GM18508 (cell line): ENCODE measurements at regions not wholly inside any gene's neighbourhood (a gene's known extent, or its start where the extent isn't known, plus 50 kb on each side); places are given as distances from the start of the nearest gene placed in this dataset.

Experiments
- ATAC-seq: cut with Tn5 transposase; IDR thresholded peaks from one replicate; pipeline ENCODE4 v1.9.1; 2021; ENCODE audit warnings: moderate number of reproducible peaks; ENCODE audit not compliant: insufficient read depth, unreplicated experiment

DNA sequence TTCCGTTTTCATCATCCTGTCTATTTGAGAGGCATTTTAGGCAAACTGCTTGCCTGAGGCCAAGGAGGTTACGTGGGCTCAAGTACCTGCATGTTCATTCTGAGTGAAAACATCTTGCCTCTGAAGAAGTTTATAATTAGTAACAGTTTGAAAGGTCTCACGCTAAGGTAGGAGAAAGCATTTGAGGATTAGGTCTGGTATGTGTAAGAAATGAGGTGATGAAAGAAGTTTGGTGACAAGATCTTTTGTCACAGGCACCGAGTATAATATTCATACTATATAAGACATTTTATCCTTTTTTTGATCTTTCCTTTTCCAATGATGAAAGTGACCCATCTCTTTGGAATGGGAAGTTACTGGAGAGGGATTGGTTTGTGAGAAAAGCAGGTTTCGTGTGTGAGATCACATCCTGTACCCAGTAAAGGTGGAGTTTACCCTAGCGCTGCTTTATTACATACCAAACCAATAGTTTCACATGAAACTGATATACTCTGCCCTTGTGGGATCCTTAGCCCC lies 98.7 kb upstream of the PDC start:
- ATAC-seq, result no peak

DNA sequence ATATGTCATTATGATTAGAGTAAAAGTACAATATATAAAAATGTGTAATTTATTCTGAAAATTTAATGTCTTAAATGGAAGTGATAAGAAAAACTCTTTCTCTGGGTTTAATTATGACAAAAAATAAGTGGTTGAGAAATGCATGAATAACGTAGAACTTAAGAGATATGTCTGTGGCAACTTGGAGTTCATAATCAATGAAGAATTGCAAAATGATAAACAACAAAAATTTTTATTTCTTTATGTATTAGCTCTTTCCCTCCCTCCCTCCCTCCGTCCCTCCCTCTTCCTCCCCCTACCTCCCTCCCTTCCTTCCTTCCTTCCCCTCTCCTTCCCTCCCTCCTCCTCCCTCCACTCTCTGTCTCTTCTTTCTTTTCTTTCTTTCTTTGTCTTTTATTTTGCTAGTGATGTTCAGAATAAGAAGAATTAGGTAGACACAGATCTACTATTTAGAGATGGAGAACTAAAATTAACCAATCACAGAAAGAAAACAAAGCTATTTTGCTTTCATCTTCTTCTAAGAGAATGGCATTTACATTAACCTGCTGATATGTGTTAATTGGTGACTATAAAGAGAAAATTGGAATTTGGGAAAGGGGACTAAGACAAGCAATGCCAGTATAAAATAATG lies 96.3 kb upstream of the PDC start:
- no peak for ATAC-seq

DNA sequence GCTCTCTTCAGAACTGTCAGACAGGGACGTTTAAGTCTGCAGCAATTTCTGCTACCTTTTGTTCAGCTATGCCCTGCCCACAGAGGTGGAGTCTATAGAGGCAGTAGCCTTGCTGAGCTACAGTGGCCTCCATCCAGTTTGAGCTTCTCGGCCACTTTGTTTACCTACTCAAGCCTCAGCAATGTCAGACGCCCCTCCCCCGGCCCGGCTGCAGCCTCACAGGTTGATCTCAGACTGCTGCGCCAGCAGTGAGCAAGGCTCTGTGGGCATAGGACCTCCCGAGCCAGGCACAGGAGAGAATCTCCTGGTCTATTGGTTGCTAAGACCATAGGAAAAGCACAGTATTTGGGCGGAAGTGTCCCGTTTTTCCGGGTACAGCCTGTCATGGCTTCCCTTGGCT lies 89.9 kb upstream of the PDC start:
- ATAC-seq, result no peak

DNA sequence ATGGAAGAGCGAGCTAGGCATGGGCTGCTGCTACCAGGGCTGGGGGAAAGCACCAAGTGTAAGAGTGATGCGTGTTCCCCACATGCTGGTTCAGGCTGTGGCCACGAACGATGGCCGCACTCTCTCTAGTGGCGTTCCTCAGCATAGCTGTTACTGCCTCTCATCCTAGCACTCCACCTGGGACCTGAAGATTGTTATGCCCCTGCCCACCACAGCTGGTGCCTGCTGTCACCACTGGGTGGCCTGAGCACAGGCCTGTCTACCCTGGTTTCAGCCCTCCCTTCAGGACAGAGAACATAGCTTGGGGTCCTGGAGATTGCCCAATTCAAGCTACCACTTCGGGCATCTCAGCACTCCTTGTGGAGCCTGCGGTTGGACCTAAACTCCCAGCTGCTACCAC lies 80.1 kb upstream of the PDC start:
- ATAC-seq, result no peak

GRCh38 chr1:186540521-186540920 lies 79.6 kb upstream of the PDC start:
- ATAC-seq, result no peak

GRCh38 chr1:186536273-186536890 lies 75.5 kb upstream of the PDC start:
- ATAC-seq, result no peak

DNA sequence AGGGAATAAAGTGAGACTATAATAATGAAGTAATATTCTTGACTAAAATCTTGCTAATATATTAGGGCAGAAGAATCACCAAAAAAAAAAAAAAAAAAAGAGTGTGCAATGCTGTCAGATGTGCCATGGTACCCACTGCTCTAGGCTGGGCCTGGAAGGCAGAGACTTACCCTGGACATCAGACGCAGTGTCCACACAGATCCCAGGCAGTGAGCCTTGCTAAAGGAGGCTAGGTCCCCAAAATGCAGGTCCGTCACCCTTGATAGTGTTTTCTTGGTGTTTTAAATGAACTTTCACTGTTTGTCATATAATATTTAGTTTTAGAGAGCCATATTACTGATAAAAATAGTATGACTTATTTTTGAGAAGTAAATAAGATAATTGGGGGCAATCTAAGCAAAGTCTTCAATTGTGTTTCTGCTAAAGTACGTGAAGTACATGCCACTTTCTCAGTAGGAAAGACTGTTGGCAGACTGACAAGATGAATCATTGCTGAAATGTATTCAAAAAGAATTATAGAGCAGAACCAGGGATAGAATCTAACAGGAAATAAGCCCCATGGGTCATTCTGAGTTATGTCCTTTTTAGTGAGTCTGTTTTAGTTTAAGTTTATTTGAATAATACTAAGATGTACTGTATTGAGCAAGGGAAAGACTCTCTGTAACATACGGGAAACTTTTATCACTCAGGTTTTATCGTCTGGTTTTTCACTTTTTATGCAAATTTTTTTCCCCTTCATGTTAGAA lies 74.6 kb upstream of the PDC start:
- no peak for ATAC-seq

DNA sequence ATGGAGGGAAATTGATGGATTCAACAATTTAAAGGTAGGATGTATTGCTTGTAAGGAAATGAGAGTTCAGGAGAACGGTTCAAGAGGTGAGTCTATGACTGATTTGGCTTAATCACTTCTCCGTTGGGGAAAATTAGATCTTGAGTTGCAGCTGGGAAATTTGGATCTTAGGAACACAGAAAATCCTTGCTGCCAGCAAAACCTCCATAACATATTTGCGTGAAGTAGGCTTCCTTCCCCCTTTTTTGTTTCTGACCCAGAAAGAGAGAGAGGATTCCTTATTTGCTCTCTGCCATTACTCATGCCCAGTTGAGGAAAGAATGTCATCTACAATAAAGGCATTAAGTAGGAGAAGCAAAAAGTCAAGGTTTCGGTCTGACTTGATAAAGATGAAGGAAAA lies 73.5 kb upstream of the PDC start:
- ATAC-seq, result no peak

GRCh38 chr1:186532466-186532865 lies 71.6 kb upstream of the PDC start:
- no peak for ATAC-seq

DNA sequence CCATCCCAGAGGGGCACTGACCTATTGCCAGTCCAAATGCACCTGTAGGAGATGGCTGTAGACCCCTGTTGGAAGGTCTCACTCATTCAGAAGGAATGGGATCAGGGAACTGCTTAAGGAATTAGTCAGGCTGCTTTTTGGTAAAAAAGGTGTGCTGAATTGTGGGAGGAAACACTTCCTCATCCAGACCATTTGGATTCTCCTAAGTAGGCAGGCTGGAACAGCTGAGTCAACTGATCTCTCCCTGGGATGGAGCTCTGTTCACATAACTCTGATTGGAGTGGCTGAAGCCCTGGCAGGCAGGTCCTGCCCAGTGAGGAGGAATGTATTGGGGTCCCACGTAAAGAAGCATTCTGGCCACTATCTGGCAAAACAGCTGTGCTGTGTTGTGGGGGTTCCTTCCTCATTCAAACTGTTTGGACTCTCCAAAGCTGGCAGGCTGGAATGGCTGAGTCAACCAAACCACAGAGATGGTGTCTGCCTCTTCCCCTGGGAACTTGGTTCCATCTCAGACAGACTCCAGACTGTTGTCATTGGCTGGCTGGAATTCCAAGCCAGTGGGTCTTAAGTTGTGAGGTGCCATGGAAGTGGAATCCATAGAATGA lies 70.7 kb upstream of the PDC start:
- no peak for ATAC-seq

GRCh38 chr1:186530109-186530508 lies 69.2 kb upstream of the PDC start:
- ATAC-seq, result no peak

DNA sequence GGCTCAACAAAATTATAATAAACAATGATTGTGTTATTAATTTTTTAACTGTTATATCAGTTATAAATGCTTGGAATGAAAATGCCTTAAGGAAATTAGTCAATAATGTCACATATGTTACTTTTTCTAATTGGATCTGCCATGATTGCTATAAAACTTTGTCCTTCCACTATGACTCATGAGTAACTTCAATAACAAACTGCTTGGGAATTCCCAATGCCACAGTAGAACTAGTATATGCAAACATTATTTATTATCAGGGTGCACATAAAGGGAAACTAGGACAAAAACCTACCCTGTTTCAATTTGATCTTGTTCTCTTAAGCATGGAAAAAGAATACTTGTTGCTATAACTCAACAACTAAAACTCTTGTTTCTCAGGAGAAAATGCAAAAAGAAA lies 59.1 kb upstream of the PDC start:
- no peak for ATAC-seq

GRCh38 chr1:186518822-186519381 lies 58.0 kb upstream of the PDC start:
- peak; percentile 43 for ATAC-seq

- no peak for ATAC-seq
Measured at GRCh38 chr1:186518395-186518794, 57.5 kb upstream of the PDC start.

DNA sequence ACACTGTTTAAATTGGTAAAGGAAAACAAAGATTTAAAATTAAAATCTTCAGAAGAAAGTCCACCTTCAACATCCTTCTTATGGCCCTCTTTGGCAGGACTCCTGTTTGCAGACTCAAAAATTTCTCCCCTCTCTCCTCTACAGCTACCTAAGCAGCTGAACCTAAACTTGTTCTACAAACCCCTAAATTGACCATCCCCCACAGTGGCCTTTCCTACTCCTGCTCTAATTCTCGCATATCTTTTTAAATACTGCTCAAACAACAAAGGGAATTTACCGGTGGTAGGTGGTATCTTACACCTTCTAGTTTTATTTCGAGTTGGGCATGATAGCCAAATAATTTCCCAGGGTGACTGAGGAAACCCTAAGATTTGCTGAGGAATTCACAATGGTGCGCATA lies 53.5 kb upstream of the PDC start:
- ATAC-seq, result no peak

DNA sequence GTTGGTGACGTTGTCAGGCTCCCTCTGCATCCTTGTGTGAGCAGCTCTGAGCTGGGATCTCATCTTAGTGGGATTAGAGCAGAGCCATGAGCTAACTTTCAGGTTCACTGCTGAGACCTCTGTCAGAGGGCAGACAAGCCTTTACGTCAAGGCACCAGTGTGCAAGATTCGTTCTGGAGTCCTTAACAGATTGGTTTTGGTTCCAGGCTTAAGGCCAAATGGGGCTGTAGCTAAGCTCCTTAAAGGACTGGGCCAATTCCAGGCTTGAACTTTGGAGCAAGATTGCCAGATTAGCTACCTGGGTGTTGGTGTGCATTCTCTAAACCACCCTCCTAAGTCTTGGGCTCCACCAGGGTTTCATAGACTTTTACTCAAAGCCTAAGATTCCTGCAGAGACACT lies 52.6 kb upstream of the PDC start:
- no peak for ATAC-seq

DNA sequence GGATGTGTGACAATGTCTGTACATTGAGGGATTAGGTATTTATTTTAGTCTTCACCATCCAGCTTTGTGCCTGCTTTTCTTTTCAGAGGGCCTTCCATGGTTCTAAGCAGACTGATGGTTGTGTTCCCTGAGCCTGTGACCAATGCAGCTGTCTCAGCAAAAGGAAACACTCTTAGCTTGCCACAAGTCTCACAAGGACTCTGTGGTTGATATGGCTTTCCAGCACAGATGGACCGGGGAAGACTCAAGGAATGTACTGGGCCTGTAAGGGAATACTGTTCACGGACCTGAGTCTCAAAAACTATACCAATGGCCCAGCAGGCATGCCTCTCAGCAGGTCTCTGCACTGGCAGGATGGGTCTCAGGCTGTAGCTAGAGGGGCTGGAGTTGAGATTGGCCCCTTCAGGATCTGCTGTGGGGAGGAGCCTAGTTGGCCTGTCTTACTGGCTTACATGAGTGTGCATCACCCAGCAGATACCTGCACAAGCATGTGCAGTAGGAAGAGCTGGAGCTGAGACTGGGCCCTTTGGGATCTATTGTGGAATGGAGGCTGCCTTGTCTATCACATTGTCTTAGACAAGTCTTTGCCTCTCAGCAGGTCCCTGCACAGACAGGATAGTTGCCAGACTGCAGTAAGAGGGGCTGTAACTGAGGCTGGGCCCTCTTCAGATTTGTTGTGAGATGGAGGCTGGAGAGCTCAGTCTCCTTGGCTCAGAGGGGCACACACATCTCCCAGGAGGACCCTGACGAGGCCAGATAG lies 52.0 kb upstream of the PDC start:
- ATAC-seq, result no peak

- peak; percentile 91 for ATAC-seq
Measured at GRCh38 chr1:186511761-186512637, 51.1 kb upstream of the PDC start.
